Stimulated activated CD4-positive, alpha-beta T cell treated with anti-CD3 and anti-CD28 coated beads, Interleukin-1b, Interleukin-23, amount 100 ng/mL, for 48 hours (primary cell): ENCODE measurements at regions not wholly inside any gene's neighbourhood (a gene's known extent, or its start where the extent isn't known, plus 50 kb on each side); places are given as distances from the start of the nearest gene placed in this dataset.

Experiments used
- DNase-seq: peaks from one replicate; pipeline ENCODE4 v3.0.0-alpha.2; 2020

DNA sequence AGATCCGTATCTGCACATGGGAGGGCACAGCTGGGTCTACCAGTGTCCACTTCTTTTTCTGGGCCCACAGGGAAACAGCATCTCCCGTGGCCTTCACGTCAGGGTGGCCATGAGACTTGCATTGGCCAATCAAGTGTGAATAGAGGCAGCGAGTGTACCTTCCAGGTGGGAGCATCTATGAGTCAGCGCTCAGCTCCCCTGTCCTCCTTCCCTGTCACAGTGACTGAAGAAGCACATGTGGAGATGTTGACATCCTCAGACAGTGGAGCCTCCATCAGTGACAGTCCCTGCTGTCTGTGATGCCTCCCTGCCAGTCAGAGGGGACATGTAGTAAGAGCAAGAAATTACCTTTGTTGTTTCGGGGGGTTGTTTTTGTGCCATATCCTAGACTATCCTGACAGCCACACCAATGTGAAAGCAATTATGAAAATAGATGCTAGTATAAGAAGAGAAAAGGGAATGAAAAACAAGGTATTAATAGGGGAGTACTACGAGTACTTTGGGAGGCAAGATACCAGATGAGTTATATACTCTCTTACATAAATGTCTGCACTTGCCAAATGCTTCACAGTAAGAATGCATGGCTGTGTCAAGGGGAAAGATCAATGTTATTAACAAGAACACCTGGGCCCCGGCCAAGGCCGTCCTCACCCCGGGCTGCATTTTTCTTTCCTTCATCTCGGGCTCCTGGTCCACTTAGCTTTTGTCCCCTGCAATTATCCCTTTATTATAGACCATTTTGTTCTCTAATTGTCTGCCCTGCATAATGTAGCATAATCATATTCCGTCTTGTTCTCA lies 86.0 kb downstream of the MATN1 start:
- no peak for DNase-seq

GRCh38 chr1:30636621-30637020 lies 86.8 kb downstream of the MATN1 start:
- DNase-seq = no peak

DNA sequence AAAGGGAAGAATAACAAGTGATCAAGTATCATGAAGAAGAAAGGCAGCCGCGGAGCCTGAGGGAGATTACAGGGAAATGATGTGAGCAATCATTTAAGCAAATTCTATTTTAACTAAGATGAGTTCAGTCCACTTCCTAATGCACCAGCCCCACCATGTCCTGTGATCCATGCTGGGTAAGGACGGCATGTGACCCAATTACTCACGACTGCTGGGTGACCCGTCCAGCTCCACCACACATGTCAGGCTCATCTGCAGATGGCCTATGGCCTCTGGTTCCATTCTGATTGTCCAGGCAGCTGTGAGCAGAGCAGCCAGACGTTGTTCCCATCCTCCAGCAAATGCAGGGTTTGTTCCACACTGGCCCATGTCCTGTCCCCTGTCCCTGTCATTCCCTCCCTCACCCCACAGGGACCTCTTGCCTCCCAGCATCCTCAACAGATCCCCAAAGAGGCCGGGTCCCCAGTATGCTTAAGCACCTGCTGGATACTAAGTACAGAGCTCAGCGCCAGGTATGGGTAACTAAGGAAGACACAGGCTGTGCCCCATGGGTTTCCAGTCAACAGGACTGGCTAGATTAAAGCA lies 87.9 kb downstream of the MATN1 start:
- DNase-seq = no peak

DNA sequence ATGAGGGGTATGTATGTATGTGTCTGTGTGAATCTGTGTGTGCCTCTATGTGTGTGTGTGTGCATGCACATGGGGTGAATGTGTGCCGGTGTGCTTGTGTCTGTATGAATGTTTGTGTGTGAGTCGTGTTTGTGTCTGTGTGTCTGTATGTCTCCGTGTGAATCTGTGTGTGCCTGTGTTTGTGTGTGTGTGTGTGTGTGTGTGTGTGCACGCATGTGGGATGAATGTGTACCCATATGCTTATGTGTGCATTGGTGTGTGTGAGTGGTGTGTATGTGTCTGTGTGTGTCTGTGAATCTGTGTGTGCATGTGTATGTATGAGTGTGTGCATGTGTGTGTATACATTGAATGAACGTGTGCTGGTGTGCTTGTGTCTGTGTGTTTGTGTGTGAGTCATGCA lies 88.9 kb downstream of the MATN1 start:
- DNase-seq = no peak

DNA sequence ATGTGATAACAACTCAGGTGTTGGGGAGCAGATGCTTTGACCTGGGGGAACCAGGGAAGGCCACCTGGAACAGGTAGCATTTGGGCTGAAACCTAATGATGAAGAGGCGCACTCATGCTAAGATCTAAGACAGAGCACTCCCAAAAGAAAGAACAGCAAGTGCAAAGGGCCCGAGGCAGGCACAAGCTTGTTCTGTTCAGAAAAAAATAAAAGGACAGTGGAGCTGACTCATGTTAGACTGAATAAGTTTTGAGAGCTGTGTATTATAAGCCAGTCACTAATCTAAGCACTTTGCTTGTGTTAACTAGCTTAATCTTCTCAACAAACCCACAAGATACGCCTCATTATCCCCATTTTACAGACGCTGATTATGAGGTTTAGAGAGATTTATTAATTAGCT lies 90.1 kb downstream of the MATN1 start:
- no peak for DNase-seq

GRCh38 chr1:30632481-30632880 lies 90.9 kb downstream of the MATN1 start:
- no peak for DNase-seq

GRCh38 chr1:30631700-30632099 lies 91.7 kb downstream of the MATN1 start:
- DNase-seq = no peak

- DNase-seq = no peak
Measured at GRCh38 chr1:30629501-30629900, 93.9 kb downstream of the MATN1 start.

GRCh38 chr1:30627994-30628393 lies 95.4 kb downstream of the MATN1 start:
- DNase-seq = no peak

DNA sequence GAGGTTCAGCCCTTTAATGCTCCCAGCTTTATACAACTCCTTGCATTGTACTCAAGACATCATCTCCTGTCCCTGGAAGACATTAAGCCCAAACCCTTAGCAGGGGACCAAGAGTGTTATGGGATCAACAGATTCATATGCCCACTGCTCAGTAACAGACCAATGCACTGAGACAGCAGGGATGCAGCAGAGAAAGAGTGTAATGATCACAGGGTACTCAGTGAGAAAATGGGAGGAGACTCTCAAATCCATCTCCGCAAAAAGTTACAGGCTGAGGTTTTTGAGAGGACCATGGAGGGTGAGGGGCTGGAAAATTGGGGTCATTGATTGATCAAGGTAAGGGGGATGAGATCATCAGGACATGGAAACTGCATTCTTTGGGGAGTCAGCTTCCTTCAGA lies 96.2 kb downstream of the MATN1 start:
- no peak for DNase-seq

- no peak for DNase-seq
Measured at GRCh38 chr1:30623431-30623830, 100.0 kb downstream of the MATN1 start.

GRCh38 chr1:30619619-30620018 lies 103.8 kb downstream of the MATN1 start:
- no peak for DNase-seq

DNA sequence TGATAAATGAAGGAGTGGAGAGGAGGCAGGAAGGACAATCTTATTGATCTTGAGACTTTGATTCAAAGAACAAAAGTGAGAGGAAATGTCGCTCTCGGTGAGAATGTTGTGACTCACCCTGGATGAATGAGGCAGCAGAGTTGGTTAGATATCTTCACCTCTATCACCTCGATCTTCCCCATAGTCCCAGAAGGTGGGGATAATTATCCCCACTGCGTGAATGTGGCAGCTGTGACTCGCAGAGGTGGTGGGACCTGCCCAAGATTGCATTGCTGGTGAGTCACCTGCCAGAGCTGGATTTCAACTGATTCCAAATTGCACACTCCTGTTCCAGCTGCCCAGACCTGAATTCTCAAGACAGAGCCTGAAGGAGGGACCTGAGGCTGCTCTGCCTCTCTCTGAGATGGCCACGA lies 105.0 kb downstream of the MATN1 start:
- no peak for DNase-seq

- no peak for DNase-seq
Measured at GRCh38 chr1:30616759-30617158, 106.6 kb downstream of the MATN1 start.

DNA sequence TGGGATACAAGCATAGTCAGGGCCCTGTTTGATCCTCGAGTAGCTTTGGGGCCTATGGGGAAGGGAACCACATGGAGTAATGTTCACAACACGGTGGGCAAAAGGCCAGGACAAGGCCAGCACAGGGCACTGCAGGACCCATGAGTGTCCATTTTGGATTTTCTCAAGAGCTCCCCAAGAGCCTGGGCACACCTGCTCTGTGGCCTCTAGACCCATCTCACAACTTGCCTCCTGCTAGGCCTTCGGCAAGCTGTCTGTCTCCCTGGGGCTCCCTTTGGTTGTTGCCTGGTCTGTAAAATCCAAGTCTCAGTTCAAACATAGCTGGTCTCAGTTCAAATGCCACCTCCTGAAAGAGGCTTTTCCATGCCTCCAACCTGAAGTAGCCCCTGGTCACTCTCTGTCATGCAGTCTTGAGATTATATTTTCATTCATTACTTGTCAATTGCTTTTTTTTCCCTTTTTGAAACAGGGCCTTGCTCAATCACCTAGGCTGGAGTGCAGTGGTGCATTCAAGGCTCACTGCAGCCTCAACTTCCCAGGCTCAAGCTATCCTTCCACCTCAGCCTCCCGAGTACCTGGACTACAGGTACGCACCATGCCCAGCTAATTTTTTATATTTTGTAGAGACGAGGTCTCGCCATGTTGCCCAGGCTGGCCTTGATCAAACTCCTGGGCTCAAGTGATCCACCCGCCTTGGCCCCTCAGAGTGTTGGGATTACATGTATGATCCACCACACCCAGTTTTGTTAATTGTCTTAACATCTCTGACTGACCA lies 107.4 kb downstream of the MATN1 start:
- DNase-seq = no peak

DNA sequence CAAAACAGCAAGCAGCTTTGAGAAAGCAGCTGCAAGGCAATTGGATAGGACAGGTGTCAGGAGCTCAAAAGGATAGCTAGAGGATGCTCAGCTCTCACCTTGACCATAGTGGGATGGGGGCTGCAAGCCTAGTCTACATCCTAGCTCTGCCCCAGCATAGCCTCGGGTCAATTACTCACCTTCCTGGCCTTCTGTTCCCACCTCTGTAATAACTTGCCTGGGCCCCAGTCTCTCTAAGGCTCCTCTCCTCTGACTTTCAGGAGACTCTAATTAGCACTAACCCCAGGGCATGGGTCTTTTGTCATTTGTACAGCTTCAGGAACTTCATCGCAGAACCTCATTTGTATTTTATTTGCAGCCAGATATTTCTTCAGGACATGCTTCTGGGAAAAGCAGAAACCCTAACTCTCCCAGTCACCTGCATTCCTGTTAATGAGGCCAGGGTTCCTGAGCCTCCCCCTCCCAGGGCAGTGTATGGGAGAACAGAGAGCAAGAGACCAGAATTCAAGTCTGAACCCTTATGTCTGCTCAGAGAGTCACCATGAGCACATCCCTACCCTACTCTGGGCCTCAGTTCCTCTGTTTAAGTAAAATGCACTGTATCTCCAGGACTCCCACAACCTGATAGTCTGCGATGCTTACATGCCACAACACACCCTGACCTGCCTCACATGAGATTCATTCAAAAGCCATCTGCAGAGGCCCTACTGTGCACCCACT lies 108.1 kb downstream of the MATN1 start:
- no peak for DNase-seq

GRCh38 chr1:30613188-30613587 lies 110.2 kb downstream of the MATN1 start:
- DNase-seq = no peak

GRCh38 chr1:30612536-30613065 lies 110.8 kb downstream of the MATN1 start:
- DNase-seq = no peak

- no peak for DNase-seq
Measured at GRCh38 chr1:30611741-30612309, 111.6 kb downstream of the MATN1 start.

DNA sequence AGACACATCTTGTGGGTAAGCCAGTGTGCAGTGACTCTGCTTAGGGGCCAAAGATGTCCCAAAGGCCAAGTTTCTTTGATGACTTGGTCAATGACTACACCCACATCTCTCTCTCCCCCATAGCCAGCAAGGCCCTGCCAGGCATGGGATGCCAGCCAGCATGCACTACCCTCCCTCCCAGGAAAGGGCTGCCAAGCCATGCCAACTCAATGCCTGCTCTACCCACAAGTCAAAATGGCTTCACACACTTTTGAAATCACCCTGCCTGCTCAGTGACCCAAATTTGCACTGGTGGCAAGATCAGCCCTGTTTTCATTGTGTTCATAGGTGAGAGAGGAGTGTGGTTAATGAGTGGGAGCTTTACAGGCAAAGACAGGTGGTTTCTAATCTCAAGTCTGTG lies 112.5 kb downstream of the MATN1 start:
- no peak for DNase-seq

- DNase-seq = no peak
Measured at GRCh38 chr1:30609999-30610345, 113.4 kb downstream of the MATN1 start.

DNA sequence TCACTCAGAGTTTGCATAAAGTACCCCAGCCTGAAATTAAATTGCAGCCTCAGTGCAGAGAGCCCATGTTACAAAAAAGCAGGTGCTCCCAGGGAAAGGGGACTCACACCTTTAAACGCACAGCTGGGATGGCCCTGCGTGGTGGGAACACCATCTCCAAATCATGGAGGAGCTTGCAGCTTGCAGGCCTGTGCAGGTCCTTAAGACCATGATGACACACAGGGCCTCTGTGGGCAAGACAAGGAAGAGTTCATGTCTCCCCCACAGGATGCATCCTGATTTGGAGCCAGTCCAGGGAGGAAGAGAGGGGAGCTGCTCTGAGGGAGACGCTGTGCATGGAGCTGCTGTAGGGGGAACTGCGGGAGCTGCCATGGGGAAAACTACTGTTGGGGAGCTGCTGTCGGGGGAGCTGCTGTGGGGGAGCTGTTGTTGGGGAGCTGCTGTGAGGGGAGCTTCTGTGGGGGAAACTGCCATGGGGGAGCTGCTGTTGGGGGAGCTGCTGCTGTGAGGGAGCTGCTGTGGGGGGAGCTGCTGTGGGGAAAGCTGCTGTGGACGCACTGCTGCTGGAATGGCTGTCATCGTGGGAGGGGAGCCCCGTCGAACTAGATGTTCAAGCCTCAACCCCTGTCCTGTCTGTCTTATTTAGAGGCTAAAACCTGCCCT lies 113.9 kb downstream of the MATN1 start:
- no peak for DNase-seq
